GM12892 (cell line): ENCODE measurements at regions not wholly inside any gene's neighbourhood (a gene's known extent, or its start where the extent isn't known, plus 50 kb on each side); places are given as distances from the start of the nearest gene placed in this dataset.

ENCODE experiments used
- POLR2A ChIP-seq: IDR thresholded peaks from 2 replicates; pipeline ENCODE4 v1.6.1; 2011; ENCODE audit warnings: low read depth, low read length, control low read depth
- POLR2AphosphoS5 ChIP-seq: IDR thresholded peaks from 2 replicates; pipeline ENCODE4 v1.6.1; 2011; ENCODE audit warnings: low read depth, low read length, control low read depth

- TF ChIP-seq POLR2A, result no peak
- TF ChIP-seq POLR2AphosphoS5, result no peak
Measured at GRCh38 chr18:30748541-30748940, 294.0 kb downstream of the DSC3 start.
